Loucy (cell line): ENCODE measurements at regions not wholly inside any gene's neighbourhood (a gene's known extent, or its start where the extent isn't known, plus 50 kb on each side); places are given as distances from the start of the nearest gene placed in this dataset.

Source experiments
- H2AFZ ChIP-seq: fragments of 200-600 bp; sonication (generic); 2 replicates; pipeline ENCODE4 v1.6.0; 2016; ENCODE audit warnings: antibody characterized with exemption, mild to moderate bottlenecking, low read length, moderate library complexity
- H3F3A ChIP-seq: fragments of 200-600 bp; 2 replicates; pipeline ENCODE4 v1.6.0; 2016; ENCODE audit warnings: antibody characterized with exemption, low read depth, mild to moderate bottlenecking
- H3K27me3 ChIP-seq: fragments of 200-600 bp; sonication (generic); 2 replicates; pipeline ENCODE4 v1.6.1; 2014; ENCODE audit warnings: low read length, mild to moderate bottlenecking; ENCODE audit not compliant: insufficient read depth, poor library complexity, severe bottlenecking
- H3K36me3 ChIP-seq: fragments of 200-600 bp; sonication (generic); 2 replicates; pipeline ENCODE4 v1.6.1; 2016; ENCODE audit warnings: low read length; ENCODE audit not compliant: insufficient read depth
- H3K4me1 ChIP-seq: fragments of 200-600 bp; sonication (generic); 2 replicates; pipeline ENCODE4 v1.5.1; 2014; ENCODE audit warnings: low read length, mild to moderate bottlenecking; ENCODE audit not compliant: insufficient read depth, poor library complexity, severe bottlenecking
- H3K4me2 ChIP-seq: fragments of 200-600 bp; sonication (generic); 2 replicates; pipeline ENCODE4 v1.6.0; 2014; ENCODE audit warnings: antibody characterized with exemption, low read length, low read depth, mild to moderate bottlenecking; ENCODE audit not compliant: poor library complexity, severe bottlenecking
- H3K4me3 ChIP-seq: fragments of 200-600 bp; sonication (generic); 2 replicates; pipeline ENCODE4 v1.5.1; 2014; ENCODE audit warnings: low read length, mild to moderate bottlenecking, mixed read lengths; ENCODE audit not compliant: poor library complexity, severe bottlenecking
- H3K79me2 ChIP-seq: fragments of 200-600 bp; sonication (generic); 2 replicates; pipeline ENCODE4 v1.6.1; 2014; ENCODE audit warnings: low read length; ENCODE audit not compliant: insufficient read depth
- H3K9ac ChIP-seq: fragments of 200-600 bp; sonication (generic); 2 replicates; pipeline ENCODE4 v1.6.0; 2014; ENCODE audit warnings: mild to moderate bottlenecking, low read depth, low read length, moderate library complexity; ENCODE audit not compliant: poor library complexity, severe bottlenecking
- H3K9me2 ChIP-seq: fragments of 200-600 bp; sonication (generic); replicated peaks from 2 replicates; pipeline ENCODE4 v1.6.1; 2016; ENCODE audit warnings: low read depth, low read length, mixed read lengths
- H3K9me3 ChIP-seq: fragments of 200-600 bp; sonication (generic); 2 replicates; pipeline ENCODE4 v1.6.1; 2014; ENCODE audit warnings: mild to moderate bottlenecking, antibody characterized with exemption, low read length, low read depth; ENCODE audit not compliant: insufficient read depth
- H4K20me1 ChIP-seq: fragments of 200-600 bp; sonication (generic); 2 replicates; pipeline ENCODE4 v1.6.0; 2014; ENCODE audit warnings: antibody characterized with exemption, low read length, mild to moderate bottlenecking; ENCODE audit not compliant: insufficient read depth, poor library complexity, severe bottlenecking
- CTCF ChIP-seq: fragments of 200-600 bp; sonication (generic); conservative IDR thresholded peaks from 2 replicates; pipeline ENCODE4 v1.5.1; 2014; ENCODE audit warnings: mild to moderate bottlenecking, antibody characterized with exemption, low read length
- EZH2phosphoT487 ChIP-seq: fragments of 200-600 bp; IDR thresholded peaks from 2 replicates; pipeline ENCODE4 v1.6.1; 2018; ENCODE audit warnings: antibody characterized with exemption, mild to moderate bottlenecking, moderate library complexity, borderline replicate concordance

- H2AFZ ChIP-seq, result no peak overlapping the region
Measured at GRCh38 chr13:40058757-40059236, 403.3 kb downstream of the COG6 start.

GRCh38 chr13:40059540-40060232, 404.2 kb downstream of the COG6 start:
- Histone ChIP-seq H3K4me2 (no peak overlapping the region), H3K27me3 (no peaks in the 10 kb centered on the region), H4K20me1 (no peaks in the 10 kb centered on the region), H3K79me2 (no peaks in the 10 kb centered on the region), H3F3A (no peaks in the 10 kb centered on the region), H3K4me3 (no peak overlapping the region), H3K9ac (no peak overlapping the region), H3K4me1 (peaks cover 9% of the 10 kb centered on the region), H3K9me3 (no peaks in the 10 kb centered on the region), H3K9me2 (no peaks in the 10 kb centered on the region), H3K36me3 (no peaks in the 10 kb centered on the region), H2AFZ (no peak overlapping the region)
- no peak for TF ChIP-seq CTCF
- no peak for TF ChIP-seq EZH2phosphoT487

More at GRCh38 chr13:40058757-40059236, 403.3 kb downstream of the COG6 start:
- no peak overlapping the region for H3K4me3 ChIP-seq
- H3F3A ChIP-seq, result no peaks in the 10 kb centered on the region
- H3K4me2 ChIP-seq, result no peak overlapping the region
- H3K27me3 ChIP-seq, result no peaks in the 10 kb centered on the region
- H3K9ac ChIP-seq, result no peak overlapping the region
- no peaks in the 10 kb centered on the region for H3K9me2 ChIP-seq
- peaks cover 4% of the 10 kb centered on the region for H3K4me1 ChIP-seq
- no peaks in the 10 kb centered on the region for H4K20me1 ChIP-seq
- no peaks in the 10 kb centered on the region for H3K36me3 ChIP-seq
- H3K79me2 ChIP-seq, result no peaks in the 10 kb centered on the region
- H3K9me3 ChIP-seq, result no peaks in the 10 kb centered on the region
- TF ChIP-seq EZH2phosphoT487 (no peak), CTCF (no peak)

- Histone ChIP-seq H3K9me3 (no peaks in the 10 kb centered on the region), H3K4me3 (no peak overlapping the region), H3F3A (no peaks in the 10 kb centered on the region), H3K4me1 (peaks cover 12% of the 10 kb centered on the region), H3K9ac (no peak overlapping the region), H3K9me2 (no peaks in the 10 kb centered on the region), H3K27me3 (no peaks in the 10 kb centered on the region), H3K79me2 (no peaks in the 10 kb centered on the region), H2AFZ (no peak overlapping the region), H3K4me2 (no peak overlapping the region), H4K20me1 (no peaks in the 10 kb centered on the region), H3K36me3 (no peaks in the 10 kb centered on the region)
- TF ChIP-seq CTCF (no peak), EZH2phosphoT487 (no peak)
Measured at GRCh38 chr13:40060296-40061007, 405.0 kb downstream of the COG6 start.
